Transverse colon (tissue), 4 donors: ENCODE measurements at regions not wholly inside any gene's neighbourhood (a gene's known extent, or its start where the extent isn't known, plus 50 kb on each side); places are given as distances from the start of the nearest gene placed in this dataset.

ENCODE experiments used
- CTCF ChIP-seq, 5 experiments: fragments of 200-600 bp in 3 of 5; fragments of 450-650 bp in 2 of 5; sonication (generic) in 3 of 5; IDR thresholded peaks; 1 replicate in 2 of 5; 2 replicates in 3 of 5; pipeline ENCODE4 v1.5.1; 2016 to 2017; ENCODE audit warnings: antibody characterized with exemption in 5 of 5, inconsistent platforms in 3 of 5, mild to moderate bottlenecking in 2 of 5, moderate library complexity in 1 of 5
- EP300 ChIP-seq: sonication (generic); formaldehyde crosslinking; IDR thresholded peaks from one replicate; pipeline ENCODE4 v1.6.1; 2017; ENCODE audit warnings: antibody characterized with exemption, low read depth
- POLR2A ChIP-seq: fragments of 450-650 bp; IDR thresholded peaks from one replicate; pipeline ENCODE4 v1.6.1; 2016; ENCODE audit warnings: antibody characterized with exemption, mild to moderate bottlenecking, moderate library complexity
- POLR2AphosphoS5 ChIP-seq, 3 donors: sonication (generic); formaldehyde crosslinking; IDR thresholded peaks; one replicate each; pipeline ENCODE4 v1.6.1; 2016; ENCODE audit warnings: antibody characterized with exemption in 3 of 3

GRCh38 chr13:54287062-54287764, 1258.6 kb downstream of the OLFM4 start:
- TF ChIP-seq CTCF (IDR thresholded peaks at IDR 0.05) (no peak), POLR2AphosphoS5 (IDR thresholded peaks at IDR 0.05) (no peak), POLR2A (no peak), EP300 (no peak)
